ENCODE measurements at regions not wholly inside any gene's neighbourhood (a gene's known extent, or its start where the extent isn't known, plus 50 kb on each side); places are given as distances from the start of the nearest gene placed in this dataset.
"Not testable (repeated sequence)": the region's sequence is repeated elsewhere in the genome, so short reads cannot be mapped to it uniquely, and the experiment has no call there.

GRCh38 chr5:86152988-86153560 lies 464.7 kb upstream of the COX7C start:
- no peak overlapping the region for H3K27ac Mint-ChIP-seq
- no peaks in the 10 kb centered on the region for H3K9me3 Mint-ChIP-seq
- DNase-seq (ENCODE audit: low spot score): no peak
- H3K4me1 Mint-ChIP-seq (ENCODE audit: low read depth): no peaks in the 10 kb centered on the region
- no peaks in the 10 kb centered on the region for H3K27me3 Mint-ChIP-seq (ENCODE audit: low read depth)
- intact Hi-C loops (cut with micrococcal nuclease): no loop called here
- H3K36me3 Mint-ChIP-seq (ENCODE audit: low read depth): no peaks in the 10 kb centered on the region
- no peak overlapping the region for H3K4me3 Mint-ChIP-seq (ENCODE audit: low read depth)

- H3K27me3 Mint-ChIP-seq (ENCODE audit: low read depth): no peaks in the 10 kb centered on the region
- no peaks in the 10 kb centered on the region for H3K9me3 Mint-ChIP-seq
- H3K4me3 Mint-ChIP-seq (ENCODE audit: low read depth): no peak overlapping the region
- no peak for DNase-seq (ENCODE audit: low spot score)
- H3K36me3 Mint-ChIP-seq (ENCODE audit: low read depth): no peaks in the 10 kb centered on the region
- no peaks in the 10 kb centered on the region for H3K4me1 Mint-ChIP-seq (ENCODE audit: low read depth)
- no peak overlapping the region for H3K27ac Mint-ChIP-seq
- intact Hi-C loops (cut with micrococcal nuclease): no loop called here
Measured at GRCh38 chr5:86155796-86156195, 461.9 kb upstream of the COX7C start.

GRCh38 chr5:86170194-86170593 lies 447.5 kb upstream of the COX7C start:
- intact Hi-C loops (cut with micrococcal nuclease): no loop called here
- Mint-ChIP-seq H3K27ac (no peak overlapping the region), H3K36me3 (ENCODE audit: low read depth) (no peaks in the 10 kb centered on the region), H3K9me3 (no peaks in the 10 kb centered on the region), H3K4me3 (ENCODE audit: low read depth) (no peak overlapping the region), H3K27me3 (ENCODE audit: low read depth) (no peaks in the 10 kb centered on the region), H3K4me1 (ENCODE audit: low read depth) (no peaks in the 10 kb centered on the region)
- no peak for DNase-seq (ENCODE audit: low spot score)

GRCh38 chr5:86175224-86175623 lies 442.5 kb upstream of the COX7C start:
- Mint-ChIP-seq H3K4me1 (ENCODE audit: low read depth) (peaks cover 3% of the 10 kb centered on the region), H3K27me3 (ENCODE audit: low read depth) (no peaks in the 10 kb centered on the region), H3K36me3 (ENCODE audit: low read depth) (no peaks in the 10 kb centered on the region), H3K4me3 (ENCODE audit: low read depth) (no peak overlapping the region), H3K27ac (no peak overlapping the region), H3K9me3 (no peaks in the 10 kb centered on the region)
- intact Hi-C loops (cut with micrococcal nuclease): no loop called here
- no peak for DNase-seq (ENCODE audit: low spot score)

GRCh38 chr5:86199287-86199686 lies 418.5 kb upstream of the COX7C start:
- intact Hi-C loops (cut with micrococcal nuclease): no loop called here
- no peaks in the 10 kb centered on the region for H3K36me3 Mint-ChIP-seq (ENCODE audit: low read depth)
- H3K4me1 Mint-ChIP-seq (ENCODE audit: low read depth): no peaks in the 10 kb centered on the region
- no peak for DNase-seq (ENCODE audit: low spot score)
- no peak overlapping the region for H3K27ac Mint-ChIP-seq
- H3K4me3 Mint-ChIP-seq (ENCODE audit: low read depth): no peak overlapping the region
- no peaks in the 10 kb centered on the region for H3K27me3 Mint-ChIP-seq (ENCODE audit: low read depth)
- no peaks in the 10 kb centered on the region for H3K9me3 Mint-ChIP-seq

- no peaks in the 10 kb centered on the region for H3K4me1 Mint-ChIP-seq (ENCODE audit: low read depth)
- H3K9me3 Mint-ChIP-seq: peaks cover 5% of the 10 kb centered on the region
- H3K27me3 Mint-ChIP-seq (ENCODE audit: low read depth): no peaks in the 10 kb centered on the region
- H3K27ac Mint-ChIP-seq: no peak overlapping the region
- no peaks in the 10 kb centered on the region for H3K36me3 Mint-ChIP-seq (ENCODE audit: low read depth)
- DNase-seq (ENCODE audit: low spot score): no peak
- H3K4me3 Mint-ChIP-seq (ENCODE audit: low read depth): no peak overlapping the region
- intact Hi-C loops (cut with micrococcal nuclease): no loop called here
Measured at GRCh38 chr5:86228147-86228546, 389.6 kb upstream of the COX7C start.

- H3K27me3 Mint-ChIP-seq (ENCODE audit: low read depth): no peaks in the 10 kb centered on the region
- H3K4me3 Mint-ChIP-seq (ENCODE audit: low read depth): no peak overlapping the region
- no peak overlapping the region for H3K27ac Mint-ChIP-seq
- intact Hi-C loops (cut with micrococcal nuclease): no loop called here
- no peaks in the 10 kb centered on the region for H3K4me1 Mint-ChIP-seq (ENCODE audit: low read depth)
- H3K9me3 Mint-ChIP-seq: no peaks in the 10 kb centered on the region
- no peak for DNase-seq (ENCODE audit: low spot score)
- H3K36me3 Mint-ChIP-seq (ENCODE audit: low read depth): no peaks in the 10 kb centered on the region
Measured at GRCh38 chr5:86232246-86232645, 385.5 kb upstream of the COX7C start.

GRCh38 chr5:86244153-86244552 lies 373.6 kb upstream of the COX7C start:
- H3K4me3 Mint-ChIP-seq (ENCODE audit: low read depth): no peak overlapping the region

GRCh38 chr5:86257871-86258270 lies 359.9 kb upstream of the COX7C start:
- no peak overlapping the region for H3K4me3 Mint-ChIP-seq (ENCODE audit: low read depth)
- H3K36me3 Mint-ChIP-seq (ENCODE audit: low read depth): no peaks in the 10 kb centered on the region
- H3K9me3 Mint-ChIP-seq: peaks cover 3% of the 10 kb centered on the region
- H3K27me3 Mint-ChIP-seq (ENCODE audit: low read depth): no peaks in the 10 kb centered on the region
- H3K4me1 Mint-ChIP-seq (ENCODE audit: low read depth): no peaks in the 10 kb centered on the region
- no peak for DNase-seq (ENCODE audit: low spot score)
- H3K27ac Mint-ChIP-seq: no peak overlapping the region
- intact Hi-C loops (cut with micrococcal nuclease): no loop called here

More at GRCh38 chr5:86244153-86244552, 373.6 kb upstream of the COX7C start:
- Mint-ChIP-seq H3K4me1 (ENCODE audit: low read depth) (no peaks in the 10 kb centered on the region), H3K27me3 (ENCODE audit: low read depth) (no peaks in the 10 kb centered on the region), H3K9me3 (no peaks in the 10 kb centered on the region), H3K36me3 (ENCODE audit: low read depth) (no peaks in the 10 kb centered on the region), H3K27ac (no peak overlapping the region)
- intact Hi-C loops (cut with micrococcal nuclease): no loop called here
- DNase-seq (ENCODE audit: low spot score): no peak

- intact Hi-C loops (cut with micrococcal nuclease); H3K4me1 Mint-ChIP-seq (ENCODE audit: low read depth); DNase-seq (ENCODE audit: low spot score); H3K36me3 Mint-ChIP-seq (ENCODE audit: low read depth); H3K27ac Mint-ChIP-seq; H3K27me3 Mint-ChIP-seq (ENCODE audit: low read depth); H3K9me3 Mint-ChIP-seq; H3K4me3 Mint-ChIP-seq (ENCODE audit: low read depth): not testable (repeated sequence)
Measured at GRCh38 chr5:86284400-86285190, 333.1 kb upstream of the COX7C start.

GRCh38 chr5:86287437-86287836 lies 330.3 kb upstream of the COX7C start:
- not testable (repeated sequence) for H3K4me3 Mint-ChIP-seq (ENCODE audit: low read depth); DNase-seq (ENCODE audit: low spot score)

GRCh38 chr5:86289786-86290185 lies 328.0 kb upstream of the COX7C start:
- intact Hi-C loops (cut with micrococcal nuclease); H3K9me3 Mint-ChIP-seq; H3K4me1 Mint-ChIP-seq (ENCODE audit: low read depth); H3K4me3 Mint-ChIP-seq (ENCODE audit: low read depth); H3K27me3 Mint-ChIP-seq (ENCODE audit: low read depth); DNase-seq (ENCODE audit: low spot score); H3K36me3 Mint-ChIP-seq (ENCODE audit: low read depth); H3K27ac Mint-ChIP-seq: not testable (repeated sequence)

More at GRCh38 chr5:86287437-86287836, 330.3 kb upstream of the COX7C start:
- H3K36me3 Mint-ChIP-seq (ENCODE audit: low read depth); H3K9me3 Mint-ChIP-seq; intact Hi-C loops (cut with micrococcal nuclease); H3K27me3 Mint-ChIP-seq (ENCODE audit: low read depth); H3K27ac Mint-ChIP-seq; H3K4me1 Mint-ChIP-seq (ENCODE audit: low read depth): not testable (repeated sequence)

- H3K27ac Mint-ChIP-seq; H3K27me3 Mint-ChIP-seq (ENCODE audit: low read depth); H3K9me3 Mint-ChIP-seq; H3K4me1 Mint-ChIP-seq (ENCODE audit: low read depth); H3K36me3 Mint-ChIP-seq (ENCODE audit: low read depth); H3K4me3 Mint-ChIP-seq (ENCODE audit: low read depth); DNase-seq (ENCODE audit: low spot score); intact Hi-C loops (cut with micrococcal nuclease): not testable (repeated sequence)
Measured at GRCh38 chr5:86292811-86293210, 324.9 kb upstream of the COX7C start.

Measured in activated T-helper 2 cell treated with anti-CD3 and anti-CD28 coated beads, Interferon-gamma antibody, Interleukin-2, Interleukin-4, amounts not matched to agents 10 μg/mL and 5 μg/mL and 100 μg/mL, durations not matched to agents 14 hours and 24 hours and 36 hours (primary cell).